ENCODE measurements at regions not wholly inside any gene's neighbourhood (a gene's known extent, or its start where the extent isn't known, plus 50 kb on each side); places are given as distances from the start of the nearest gene placed in this dataset.
"Not testable (repeated sequence)": the region's sequence is repeated elsewhere in the genome, so short reads cannot be mapped to it uniquely, and the experiment has no call there.

GRCh38 chr2:192958615-192959014 lies 763.9 kb upstream of the TMEFF2 start:
- H3K79me2 ChIP-seq (ENCODE audit: control insufficient read depth in 1 of 2, insufficient read depth in 2 of 2, low read length in 2 of 2); H2BK5ac ChIP-seq (ENCODE audit: low read depth, low read length); POLR2A ChIA-PET (ENCODE audit: partially characterized antibody); H3K23ac ChIP-seq (ENCODE audit: insufficient read length); H2BK20ac ChIP-seq (ENCODE audit: low read length); H3K27ac ChIP-seq (ENCODE audit: low read depth, low read length); H4K20me1 ChIP-seq (replicated peaks in 1 of 2; ENCODE audit: control insufficient read depth in 1 of 2, insufficient read depth in 2 of 2, low read length in 2 of 2); H3K9ac ChIP-seq (replicated peaks in 1 of 4; ENCODE audit: extremely low read depth in 1 of 4, low read depth in 3 of 4, low read length in 3 of 4); H4K5ac ChIP-seq (ENCODE audit: insufficient read length, low read depth, low read length); H3K4me1 ChIP-seq (replicated peaks in 1 of 4; ENCODE audit: control insufficient read depth in 3 of 4, insufficient read depth in 4 of 4, low read length in 3 of 4); H3K4me3 ChIP-seq (ENCODE audit: extremely low read depth in 1 of 4, insufficient read depth in 2 of 4, low read depth in 3 of 4, low read length in 4 of 4); H2BK120ac ChIP-seq (replicated peaks; ENCODE audit: low read depth, low read length); H3K36me3 ChIP-seq (ENCODE audit: control insufficient read depth in 2 of 4, insufficient read depth in 4 of 4, low read length in 3 of 4); H3K4ac ChIP-seq (replicated peaks; ENCODE audit: insufficient read length, low read depth, low read length); H3K9me3 ChIP-seq (ENCODE audit: insufficient read depth in 2 of 2, low read depth in 1 of 2, low read length in 1 of 2); H4K91ac ChIP-seq (replicated peaks; ENCODE audit: insufficient read length, low read length); FAIRE-seq; H3K18ac ChIP-seq (ENCODE audit: extremely low read depth, low read length); H3K14ac ChIP-seq (ENCODE audit: insufficient read length); H2BK15ac ChIP-seq (ENCODE audit: low read length); H2AK5ac ChIP-seq (ENCODE audit: low read depth, low read length); H4K8ac ChIP-seq (ENCODE audit: extremely low read depth, insufficient read depth, low read length); H3K56ac ChIP-seq (replicated peaks; ENCODE audit: insufficient read length, low read depth, low read length); H2BK12ac ChIP-seq (ENCODE audit: low read depth, low read length); H3K23me2 ChIP-seq (ENCODE audit: low read depth, low read length); H3K4me2 ChIP-seq (ENCODE audit: insufficient read depth in 1 of 2, low read depth in 2 of 2, low read length in 2 of 2); H3K27me3 ChIP-seq (replicated peaks in 1 of 4; ENCODE audit: control insufficient read depth in 3 of 4, extremely low read depth in 1 of 4, insufficient read depth in 3 of 4, low read length in 3 of 4); H3K79me1 ChIP-seq (ENCODE audit: low read depth, low read length); H2AFZ ChIP-seq (ENCODE audit: low read length); DNase-seq (ENCODE audit: low read depth in 1 of 2, low spot score in 2 of 2): not testable (repeated sequence)
- WGBS, 2 experiments (ENCODE audit: extremely low coverage in 1 of 2, insufficient coverage in 1 of 2, insufficient read length in 1 of 2, insufficient replicate concordance in 2 of 2, low coverage in 1 of 2, low lambda C conversion rate in 2 of 2, missing lambda C conversion rate in 1 of 2), result 96% methylated on average over 7 of the region's 7 CpGs; no CpG with 5 or more reads in 1 of the 2 experiments
- CTCF ChIA-PET (ENCODE audit: partially characterized antibody), result interaction anchor here (0.6 to 0.9 kb wide), 2 partner anchors 34 to 515 kb away, joined by 3 to 4 read pairs; no protein-coding TSS in a partner anchor
